Globus pallidus (tissue), 1 donor: ENCODE measurements at regions not wholly inside any gene's neighbourhood (a gene's known extent, or its start where the extent isn't known, plus 50 kb on each side); places are given as distances from the start of the nearest gene placed in this dataset.
"Not testable (repeated sequence)": the region's sequence is repeated elsewhere in the genome, so short reads cannot be mapped to it uniquely, and the experiment has no call there.

Source experiments
- DNase-seq: peaks from one replicate; pipeline ENCODE4 v3.0.0-alpha.2; 2015; ENCODE audit warnings: low spot score

GRCh38 chr4:55028196-55028595 is 97.2 kb downstream of the KDR start:
- no peak for DNase-seq

- DNase-seq: no peak
Measured at GRCh38 chr4:55027596-55027995, 97.8 kb downstream of the KDR start.

GRCh38 chr4:55025456-55025855 is 99.9 kb downstream of the KDR start:
- not testable (repeated sequence) for DNase-seq

GRCh38 chr4:55023030-55023429 is 102.4 kb downstream of the KDR start:
- DNase-seq: no peak

- DNase-seq: no peak
Measured at GRCh38 chr4:55021214-55021613, 104.2 kb downstream of the KDR start.

- DNase-seq: no peak
Measured at GRCh38 chr4:55020131-55020530, 105.3 kb downstream of the KDR start.

- DNase-seq: no peak
Measured at GRCh38 chr4:55018978-55019377, 106.4 kb downstream of the KDR start.

- DNase-seq: no peak
Measured at GRCh38 chr4:55018521-55018920, 106.9 kb downstream of the KDR start.

- no peak for DNase-seq
Measured at GRCh38 chr4:55017406-55017805, 108.0 kb downstream of the KDR start.

- DNase-seq: no peak
Measured at GRCh38 chr4:55016131-55016530, 109.3 kb downstream of the KDR start.

- no peak for DNase-seq
Measured at GRCh38 chr4:55014876-55015275, 110.5 kb downstream of the KDR start.

GRCh38 chr4:55013431-55013955 is 111.9 kb downstream of the KDR start:
- DNase-seq: no peak

- no peak for DNase-seq
Measured at GRCh38 chr4:55012363-55013230, 112.8 kb downstream of the KDR start.

- DNase-seq: no peak
Measured at GRCh38 chr4:55011761-55012160, 113.6 kb downstream of the KDR start.

GRCh38 chr4:55010550-55010949 is 114.8 kb downstream of the KDR start:
- DNase-seq: no peak

- peak; percentile 38 for DNase-seq
Measured at GRCh38 chr4:55008166-55009056, 117.0 kb downstream of the KDR start.

- no peak for DNase-seq
Measured at GRCh38 chr4:55005910-55006309, 119.5 kb downstream of the KDR start.

- DNase-seq: no peak
Measured at GRCh38 chr4:55004831-55005230, 120.6 kb downstream of the KDR start.

- no peak for DNase-seq
Measured at GRCh38 chr4:55002431-55002830, 123.0 kb downstream of the KDR start.

- DNase-seq: no peak
Measured at GRCh38 chr4:55001538-55001937, 123.9 kb downstream of the KDR start.

- DNase-seq: peak; percentile 51
Measured at GRCh38 chr4:54999003-54999402, 126.4 kb downstream of the KDR start.

- not testable (repeated sequence) for DNase-seq
Measured at GRCh38 chr4:54993473-54994026, 131.8 kb downstream of the KDR start.
